Spleen (tissue), 7 donors: ENCODE measurements at regions not wholly inside any gene's neighbourhood (a gene's known extent, or its start where the extent isn't known, plus 50 kb on each side); places are given as distances from the start of the nearest gene placed in this dataset.

Experiments used
- CTCF ChIP-seq, 11 experiments: fragments of 200-600 bp in 7 of 11; fragments of 450-650 bp in 4 of 11; sonication (generic) in 4 of 11; IDR thresholded peaks in 8 of 11; conservative IDR thresholded peaks in 3 of 11; 1 replicate in 7 of 11; 2 replicates in 4 of 11; pipeline versions ENCODE4 v1.4.0 to v1.8.0; 2016 to 2021; ENCODE audit warnings: antibody characterized with exemption in 11 of 11, inconsistent platforms in 4 of 11, mild to moderate bottlenecking in 1 of 11
- POLR2A ChIP-seq, 3 donors: fragments of 450-650 bp; IDR thresholded peaks; one replicate each; pipeline ENCODE4 v1.5.1; 2017; ENCODE audit warnings: antibody characterized with exemption in 3 of 3, mild to moderate bottlenecking in 1 of 3
- POLR2AphosphoS5 ChIP-seq, 3 donors: sonication (generic); formaldehyde crosslinking; IDR thresholded peaks; one replicate each; pipeline ENCODE4 v1.5.1; 2017; ENCODE audit warnings: antibody characterized with exemption in 3 of 3
- donor health status: DM: no; HTN: no; CAD: no; lungs with moderate emphysema.
- donor health status: DM: no; HTN: no; CAD: no.
- donor health status: DM: no; HTN: no; CAD: no.

GRCh38 chr14:89507926-89508460, 91.0 kb upstream of the FOXN3 start:
- TF ChIP-seq CTCF (IDR thresholded peaks at IDR 0.05 in 8 of 11, conservative IDR thresholded peaks at IDR 0.05 in 3 of 11) (no peak), POLR2AphosphoS5 (IDR thresholded peaks at IDR 0.05) (no peak), POLR2A (IDR thresholded peaks at IDR 0.05) (no peak)
